ENCODE measurements at regions not wholly inside any gene's neighbourhood (a gene's known extent, or its start where the extent isn't known, plus 50 kb on each side); places are given as distances from the start of the nearest gene placed in this dataset.

DNA sequence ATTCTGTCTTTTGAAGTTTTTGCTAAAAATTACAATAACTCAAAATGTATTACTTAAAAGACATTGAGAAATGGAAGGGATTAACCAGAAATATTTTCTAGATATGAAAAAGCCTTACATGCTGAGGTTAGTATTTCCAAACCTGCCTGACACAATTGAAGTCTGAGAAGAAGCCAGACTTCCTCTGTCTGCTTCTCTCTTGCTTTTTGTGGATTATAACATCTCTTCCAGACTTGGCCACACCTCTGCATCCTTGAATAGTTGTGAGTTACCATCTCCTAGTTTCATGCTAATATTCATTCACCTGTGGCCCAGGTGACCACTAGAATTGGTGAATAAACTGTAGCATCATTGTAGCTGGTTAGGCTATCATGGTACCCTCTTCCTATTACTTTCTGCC, 497.6 kb downstream of the SLC16A7 start:
- Histone ChIP-seq H3K4me2 (no peak overlapping the region), H3K9ac (no peak overlapping the region), H3K4me3 (IDR thresholded peaks at IDR 0.05; ENCODE audit: insufficient read depth, low read depth, low read length) (no peak overlapping the region), H3K36me3 (ENCODE audit: insufficient read depth) (no peaks in the 10 kb centered on the region), H3K4me1 (ENCODE audit: low read depth, poor library complexity, severe bottlenecking) (no peaks in the 10 kb centered on the region), H4K20me1 (ENCODE audit: insufficient read depth) (peaks cover 2% of the 10 kb centered on the region; the same call in 1 of the 2 replicates), H3K27ac (no peak overlapping the region), H3K79me2 (ENCODE audit: insufficient read depth, low read depth) (no peaks in the 10 kb centered on the region), H2AFZ (ENCODE audit: low read depth) (no peak overlapping the region), H3K27me3 (ENCODE audit: insufficient read depth, low read depth) (no peaks in the 10 kb centered on the region)
- no peak for TF ChIP-seq CTCF (conservative IDR thresholded peaks at IDR 0.05; ENCODE audit: low read depth, low read length)

GRCh38 chr12:60094436-60094835, 498.6 kb downstream of the SLC16A7 start:
- Histone ChIP-seq H3K79me2 (ENCODE audit: insufficient read depth, low read depth) (no peaks in the 10 kb centered on the region), H3K27me3 (ENCODE audit: insufficient read depth, low read depth) (no peaks in the 10 kb centered on the region), H3K27ac (no peak overlapping the region), H3K36me3 (ENCODE audit: insufficient read depth) (no peaks in the 10 kb centered on the region), H3K4me1 (ENCODE audit: low read depth, poor library complexity, severe bottlenecking) (no peaks in the 10 kb centered on the region), H2AFZ (ENCODE audit: low read depth) (no peak overlapping the region), H3K4me2 (no peak overlapping the region), H3K9ac (no peak overlapping the region), H4K20me1 (ENCODE audit: insufficient read depth) (peaks cover 2% of the 10 kb centered on the region; the same call in 1 of the 2 replicates), H3K4me3 (IDR thresholded peaks at IDR 0.05; ENCODE audit: insufficient read depth, low read depth, low read length) (no peak overlapping the region)
- TF ChIP-seq CTCF (conservative IDR thresholded peaks at IDR 0.05; ENCODE audit: low read depth, low read length) = no peak

GRCh38 chr12:60096727-60097126, 500.9 kb downstream of the SLC16A7 start:
- no peaks in the 10 kb centered on the region for H3K27me3 ChIP-seq (ENCODE audit: insufficient read depth, low read depth)
- TF ChIP-seq CTCF (conservative IDR thresholded peaks at IDR 0.05; ENCODE audit: low read depth, low read length) = no peak

DNA sequence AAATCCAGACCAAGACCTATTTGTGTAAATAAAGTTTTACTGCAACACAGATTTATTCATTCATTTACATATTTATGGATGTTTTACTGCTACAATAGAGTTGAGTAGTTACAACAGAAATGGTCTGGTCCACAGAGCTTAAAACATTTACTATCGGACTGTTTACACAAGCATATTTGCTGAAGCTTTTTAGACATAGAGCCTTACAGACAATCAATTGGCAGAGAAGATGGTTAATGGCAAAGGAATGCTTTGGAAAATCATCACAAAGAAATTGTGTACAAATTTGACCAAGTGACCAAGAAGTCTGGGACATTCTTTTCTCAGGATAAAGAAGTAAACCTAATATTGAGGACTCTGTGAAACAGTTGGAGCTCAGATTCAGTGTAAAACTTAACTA, 504.3 kb downstream of the SLC16A7 start:
- H3K27ac ChIP-seq = no peak overlapping the region
- no peaks in the 10 kb centered on the region for H3K27me3 ChIP-seq (ENCODE audit: insufficient read depth, low read depth)
- no peaks in the 10 kb centered on the region for H3K36me3 ChIP-seq (ENCODE audit: insufficient read depth)
- no peaks in the 10 kb centered on the region for H3K4me1 ChIP-seq (ENCODE audit: low read depth, poor library complexity, severe bottlenecking)
- H4K20me1 ChIP-seq (ENCODE audit: insufficient read depth) = no peaks in the 10 kb centered on the region
- H3K79me2 ChIP-seq (ENCODE audit: insufficient read depth, low read depth) = no peaks in the 10 kb centered on the region
- H3K4me3 ChIP-seq (IDR thresholded peaks at IDR 0.05; ENCODE audit: insufficient read depth, low read depth, low read length) = no peak overlapping the region
- no peak overlapping the region for H3K4me2 ChIP-seq
- H3K9ac ChIP-seq = no peak overlapping the region
- no peak overlapping the region for H2AFZ ChIP-seq (ENCODE audit: low read depth)
- TF ChIP-seq CTCF (conservative IDR thresholded peaks at IDR 0.05; ENCODE audit: low read depth, low read length) = no peak

More at GRCh38 chr12:60096727-60097126, 500.9 kb downstream of the SLC16A7 start:
- no peak overlapping the region for H2AFZ ChIP-seq (ENCODE audit: low read depth)
- H3K4me1 ChIP-seq (ENCODE audit: low read depth, poor library complexity, severe bottlenecking) = no peaks in the 10 kb centered on the region
- H4K20me1 ChIP-seq (ENCODE audit: insufficient read depth) = no peaks in the 10 kb centered on the region
- H3K9ac ChIP-seq = no peak overlapping the region
- H3K4me2 ChIP-seq = no peak overlapping the region
- H3K27ac ChIP-seq = no peak overlapping the region
- no peaks in the 10 kb centered on the region for H3K79me2 ChIP-seq (ENCODE audit: insufficient read depth, low read depth)
- H3K4me3 ChIP-seq (IDR thresholded peaks at IDR 0.05; ENCODE audit: insufficient read depth, low read depth, low read length) = no peak overlapping the region
- no peaks in the 10 kb centered on the region for H3K36me3 ChIP-seq (ENCODE audit: insufficient read depth)
